PC-9 (cell line): ENCODE measurements at regions not wholly inside any gene's neighbourhood (a gene's known extent, or its start where the extent isn't known, plus 50 kb on each side); places are given as distances from the start of the nearest gene placed in this dataset.

Experiments
- CTCF ChIP-seq: fragments of 200-600 bp; sonication (generic); conservative IDR thresholded peaks from 2 replicates; pipeline ENCODE4 v1.6.1; 2017; ENCODE audit warnings: mixed run types, antibody characterized with exemption, mild to moderate bottlenecking, moderate library complexity
- EZH2 ChIP-seq: fragments of 200-600 bp; sonication (generic); IDR thresholded peaks from 2 replicates; pipeline ENCODE4 v1.8.0; 2017; ENCODE audit warnings: antibody characterized with exemption, low read depth

GRCh38 chr6:113512576-113512975 lies 344.6 kb upstream of the MARCKS start:
- TF ChIP-seq CTCF: no peak
- no peak for TF ChIP-seq EZH2
